ENCODE measurements at regions not wholly inside any gene's neighbourhood (a gene's known extent, or its start where the extent isn't known, plus 50 kb on each side); places are given as distances from the start of the nearest gene placed in this dataset.

DNA sequence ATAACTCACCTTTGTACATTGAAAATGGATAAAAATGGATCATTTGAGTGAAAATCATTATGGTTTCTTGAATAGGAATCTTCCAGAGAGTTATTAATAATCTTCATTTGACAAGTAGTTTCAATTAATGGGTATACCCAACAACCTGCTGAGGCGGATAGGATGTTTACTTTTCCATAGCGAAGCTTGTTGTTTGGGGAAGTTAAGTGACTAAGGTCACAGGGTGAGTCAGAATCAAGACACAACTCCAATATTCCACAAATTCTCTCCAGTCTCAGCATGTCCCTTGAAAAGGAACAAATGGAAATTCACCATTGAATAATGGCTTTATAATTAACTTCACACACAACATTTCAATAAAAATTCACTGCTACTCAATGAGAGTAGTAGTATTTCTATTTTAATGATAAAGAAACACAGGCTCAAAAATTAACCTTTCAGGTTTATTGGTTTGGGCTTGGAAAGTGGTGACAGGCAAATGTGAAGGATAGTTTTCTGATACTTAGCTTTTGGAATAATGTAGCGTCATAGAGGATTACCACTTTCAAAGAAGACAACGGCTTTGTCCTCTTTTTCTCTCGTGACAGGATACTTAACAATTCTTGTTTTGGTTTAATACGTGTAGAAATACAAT, 211.3 kb downstream of the GPD2 start:
- no peak for DNase-seq
- no peak for ATAC-seq

DNA sequence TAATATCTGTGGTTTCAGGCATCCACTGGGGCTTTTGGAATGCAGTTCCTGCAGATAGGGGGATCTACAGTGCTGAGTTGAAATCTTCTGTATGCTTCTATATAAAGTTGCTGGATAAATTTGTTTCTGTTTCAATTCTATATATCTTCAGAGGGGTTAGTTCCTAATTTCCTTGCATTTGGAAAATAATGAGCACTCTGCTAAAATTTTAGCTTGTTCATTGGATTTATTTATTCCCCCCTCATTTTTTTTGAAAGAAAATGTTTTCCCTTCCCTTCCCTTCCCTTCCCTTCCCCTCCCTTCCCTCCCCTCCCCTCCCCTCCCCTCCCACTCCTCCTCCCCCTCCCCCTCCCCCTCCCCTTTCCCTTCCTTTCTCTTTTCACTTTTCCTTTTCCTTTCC, 212.3 kb downstream of the GPD2 start:
- no peak for ATAC-seq
- DNase-seq = no peak

DNA sequence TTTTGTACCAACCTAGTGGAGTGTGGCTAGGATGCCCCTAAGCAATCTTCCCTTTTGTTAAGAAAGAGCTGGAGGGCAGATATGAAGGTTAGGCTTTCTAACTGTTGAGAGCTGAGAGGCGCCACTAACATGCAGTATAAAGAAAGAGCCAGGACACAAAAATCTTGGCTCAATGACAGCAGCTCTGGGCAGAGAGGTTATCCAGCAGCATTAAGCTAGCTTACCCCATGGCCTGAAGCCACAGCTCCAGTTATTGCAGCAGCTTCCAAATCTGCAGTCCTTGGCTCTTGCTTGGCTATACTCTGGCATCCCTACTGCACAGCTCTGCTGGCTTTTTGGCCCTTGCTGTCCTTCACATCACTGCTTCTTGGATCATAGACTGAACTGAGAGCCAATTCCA, 213.4 kb downstream of the GPD2 start:
- ATAC-seq = no peak
- no peak for DNase-seq

DNA sequence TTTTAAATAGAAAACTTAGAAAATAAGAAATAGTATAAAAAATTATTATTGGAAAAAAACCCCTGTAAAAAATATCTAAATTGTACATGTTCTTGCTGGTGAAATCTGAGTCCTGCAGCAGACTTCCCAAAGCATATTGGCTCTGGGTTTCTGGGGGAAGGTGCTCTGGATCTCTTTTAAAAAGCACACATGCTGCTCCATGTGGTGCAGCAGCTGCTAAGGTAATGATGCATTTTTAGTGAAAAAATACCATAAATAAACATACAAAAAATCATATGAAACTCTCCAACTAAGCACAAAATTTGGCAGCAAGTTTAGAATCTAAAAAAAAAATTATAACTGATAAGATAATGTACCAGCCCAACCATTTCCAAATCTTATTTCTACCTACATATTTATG, 216.5 kb downstream of the GPD2 start:
- no peak for ATAC-seq

DNA sequence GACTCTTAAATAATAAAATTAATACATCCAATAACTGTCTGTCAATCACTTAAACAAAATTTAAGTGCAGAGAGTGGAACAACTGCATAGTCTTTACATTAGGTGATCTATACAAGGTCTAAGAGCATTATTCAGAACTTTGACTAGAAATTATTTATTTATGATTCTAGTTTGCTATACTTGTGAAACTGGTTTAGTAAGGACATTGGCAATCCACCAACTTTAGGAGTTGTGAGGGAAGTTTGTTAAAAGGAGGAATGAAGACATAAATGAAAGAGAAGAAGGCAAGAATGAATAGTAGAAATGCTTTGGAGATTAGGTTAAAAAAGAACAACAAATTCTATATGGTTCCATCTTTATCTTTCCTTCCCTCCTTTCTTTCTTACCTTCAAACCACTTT, 217.5 kb downstream of the GPD2 start:
- ATAC-seq (no peak), DNase-seq (no peak)

More for the DNA sequence above, 216.5 kb downstream of the GPD2 start:
- no peak for DNase-seq

DNA sequence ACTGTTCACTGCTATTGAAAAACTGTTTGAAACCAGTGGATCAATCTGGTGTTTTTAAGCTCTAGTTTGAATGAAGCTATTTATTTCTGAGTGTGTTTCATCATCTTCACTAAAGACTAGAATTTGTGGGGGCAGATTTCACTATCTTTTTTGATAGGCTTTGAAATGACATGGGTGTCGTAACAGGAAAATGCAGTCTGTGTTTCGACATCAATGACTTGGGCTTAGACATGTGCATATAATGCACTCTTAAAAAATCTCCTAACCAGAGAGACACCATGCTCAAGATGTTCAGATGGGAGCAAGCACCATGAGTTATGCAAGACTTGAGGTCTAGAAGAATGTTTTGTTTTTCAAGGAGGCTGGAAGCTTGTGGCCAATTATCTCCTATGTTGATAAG, 221.6 kb downstream of the GPD2 start:
- DNase-seq = no peak
- ATAC-seq = no peak

DNA sequence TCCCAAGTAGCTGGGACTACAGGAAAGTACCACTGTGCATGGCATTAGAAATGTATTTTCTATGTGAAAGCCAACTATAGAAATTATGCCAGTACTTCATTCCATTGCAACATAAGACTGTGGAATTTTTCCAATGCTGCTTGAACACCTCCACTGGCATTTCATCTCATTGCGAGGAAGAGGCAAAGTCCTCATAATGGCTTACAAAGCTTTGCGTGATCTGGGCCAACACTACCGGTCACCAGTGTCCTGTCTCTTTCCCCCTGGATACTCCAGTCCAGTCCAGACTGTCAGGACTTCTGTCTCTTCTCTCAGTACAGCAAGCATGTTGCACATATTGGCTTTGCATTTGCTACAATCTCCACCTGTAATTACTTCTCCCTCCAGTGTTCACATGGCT, 223.5 kb downstream of the GPD2 start:
- DNase-seq (no peak), ATAC-seq (no peak)

DNA sequence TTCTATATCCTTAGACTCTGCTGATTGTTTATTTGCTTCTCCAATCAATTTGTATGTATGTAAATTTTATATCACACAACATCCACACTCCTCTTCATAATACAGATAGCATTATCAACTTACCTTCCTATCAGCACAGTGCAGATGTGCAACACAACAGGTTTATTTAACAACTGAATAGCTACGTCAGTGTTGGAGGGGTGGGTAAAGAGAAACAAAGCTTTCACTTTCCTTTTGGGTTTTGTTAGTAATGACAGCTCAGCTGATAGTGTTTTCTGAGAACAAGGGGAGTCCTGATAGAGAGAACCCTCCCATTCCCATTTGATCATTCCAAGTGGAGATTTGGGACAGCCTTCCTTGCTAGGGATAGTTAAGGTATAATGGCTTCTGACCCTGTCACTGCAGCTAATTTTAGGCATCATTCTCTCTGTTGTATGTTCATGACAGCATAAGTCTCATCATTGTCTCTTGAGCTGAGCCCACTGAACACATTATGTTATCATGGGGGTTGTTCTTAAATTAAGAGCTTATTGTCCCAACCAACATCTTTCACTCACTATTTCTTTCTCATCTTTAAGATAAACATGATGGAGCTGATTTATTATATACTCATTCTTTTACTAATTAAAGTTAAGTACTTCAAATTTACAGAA, 227.7 kb downstream of the GPD2 start:
- no peak for DNase-seq
- ATAC-seq = no peak

DNA sequence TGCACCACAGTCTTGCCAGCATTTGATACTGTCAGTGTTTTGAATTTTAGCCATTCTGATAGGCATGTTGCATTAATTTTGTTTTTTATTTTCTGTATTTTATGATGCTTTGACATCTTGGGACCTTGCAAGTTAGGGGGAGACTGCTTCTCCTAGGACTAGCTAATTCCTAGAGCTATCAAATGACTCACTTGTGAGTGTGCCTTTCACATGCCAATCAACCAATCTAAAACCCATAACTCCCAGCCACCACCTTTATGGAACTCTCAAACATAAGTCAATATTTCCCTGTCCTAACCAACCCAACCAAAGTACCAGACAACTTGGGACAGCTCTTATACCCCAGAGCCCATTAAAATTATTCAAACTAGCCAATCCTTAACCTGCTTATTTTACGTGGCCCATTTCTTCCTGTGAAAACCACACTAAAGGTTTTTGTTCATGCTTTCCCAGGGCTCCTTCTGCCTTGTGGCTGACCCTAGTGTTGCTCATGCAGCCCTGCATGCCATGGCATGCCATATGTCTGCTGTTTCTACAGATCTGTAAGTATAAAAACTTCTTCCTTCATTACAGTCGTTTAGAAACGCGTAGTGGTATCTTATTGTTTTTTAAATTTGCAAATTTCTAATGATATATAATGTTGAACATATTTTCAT, 230.1 kb downstream of the GPD2 start:
- DNase-seq = no peak
- no peak for ATAC-seq

DNA sequence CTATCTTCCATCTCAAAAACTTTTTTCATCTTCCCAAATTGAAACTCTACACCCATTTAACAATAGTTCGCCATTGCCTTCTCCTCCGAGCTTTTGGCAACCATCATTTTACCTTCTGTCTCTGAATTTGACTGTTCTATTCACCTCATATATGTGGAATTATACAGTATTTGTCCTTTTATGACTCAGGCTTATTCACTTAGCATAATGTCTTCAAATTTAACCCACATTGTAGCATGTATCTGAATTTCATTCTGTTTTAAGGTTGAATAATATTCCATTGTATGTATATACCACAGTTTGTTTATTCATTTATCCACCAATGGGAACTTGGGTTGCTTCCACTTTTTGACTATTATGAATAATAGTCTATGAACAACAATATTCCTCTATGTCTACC, 233.9 kb downstream of the GPD2 start:
- no peak for ATAC-seq
- no peak for DNase-seq

DNA sequence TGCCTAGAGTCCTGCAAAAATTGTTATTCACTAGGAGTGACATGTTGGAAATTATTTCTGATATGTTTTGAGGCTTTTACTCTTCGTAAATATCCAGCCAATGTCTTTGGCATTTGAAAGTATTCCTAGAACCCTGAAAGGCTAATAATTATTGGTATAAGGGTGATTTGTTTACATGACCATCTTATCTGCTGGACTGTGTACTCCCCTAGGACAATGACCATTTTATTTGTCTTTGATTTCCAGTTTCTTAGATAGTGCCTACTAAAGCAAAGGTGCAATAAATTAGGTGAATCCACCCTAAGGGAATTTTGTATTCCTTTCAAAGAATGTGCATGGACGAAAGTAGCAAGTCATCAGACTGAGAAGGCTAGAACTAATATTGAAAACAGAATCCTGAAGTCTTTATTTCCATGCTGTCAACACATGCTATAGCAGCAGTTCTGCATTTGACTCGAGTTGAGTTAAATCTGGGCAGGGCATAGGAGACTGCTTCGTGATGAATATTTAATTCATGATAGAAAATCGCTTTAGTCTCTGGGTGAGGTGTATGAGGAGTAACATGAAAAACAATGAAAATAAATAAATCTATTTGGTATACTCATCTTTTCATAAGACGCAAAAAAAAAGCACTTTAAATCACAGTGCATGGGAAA, 235.7 kb downstream of the GPD2 start:
- ATAC-seq (no peak), DNase-seq (no peak)

DNA sequence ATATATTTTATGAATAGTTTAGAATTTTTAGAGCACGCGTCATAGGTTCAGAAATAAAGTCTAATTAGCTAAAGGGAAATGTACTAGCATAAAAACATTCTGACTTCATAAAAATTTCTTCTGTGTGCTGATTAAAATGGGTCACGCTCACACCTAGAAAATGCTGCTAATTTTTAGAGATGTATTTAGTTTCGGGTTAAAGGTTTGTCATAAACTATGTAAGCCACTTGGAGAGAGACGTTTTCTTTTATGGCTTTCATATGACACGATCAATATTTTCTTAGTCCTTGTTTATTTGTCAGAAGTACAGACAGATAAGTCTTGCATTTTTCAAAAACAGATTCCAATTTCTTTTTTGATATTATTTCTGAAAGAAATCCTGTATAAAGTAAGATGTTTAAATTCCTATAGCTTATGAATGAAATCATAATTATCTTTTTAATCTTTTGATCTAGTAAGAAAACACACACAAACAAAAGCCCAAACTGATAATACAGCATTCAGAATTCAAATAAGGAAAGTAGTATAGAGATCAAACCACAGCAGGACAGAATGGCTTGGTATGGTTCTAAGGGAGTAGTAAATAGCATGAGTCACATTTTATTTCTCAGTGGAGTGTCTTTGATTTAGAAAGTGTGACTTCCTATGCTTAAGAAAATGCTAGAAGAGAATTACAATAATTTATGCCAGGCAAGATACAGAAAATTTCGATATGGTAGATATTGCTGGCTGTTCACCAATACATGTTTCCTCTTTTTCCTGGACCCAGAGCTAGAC, 236.6 kb downstream of the GPD2 start:
- DNase-seq (no peak), ATAC-seq (no peak)

DNA sequence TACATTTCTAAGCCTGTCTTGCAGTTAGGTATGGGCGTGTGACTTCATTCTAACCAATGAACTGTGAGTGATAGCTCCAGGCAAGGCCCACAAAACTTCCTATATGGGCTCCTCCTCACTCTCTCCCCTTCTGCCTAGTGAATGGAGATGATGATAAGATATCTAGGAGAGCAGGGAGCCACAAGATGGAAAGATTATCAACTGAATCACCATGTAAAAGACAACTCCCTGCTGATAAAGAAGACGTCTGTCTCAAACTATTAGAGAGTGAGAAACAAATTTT, 237.1 kb downstream of the GPD2 start:
- ATAC-seq (no peak), DNase-seq (no peak)

DNA sequence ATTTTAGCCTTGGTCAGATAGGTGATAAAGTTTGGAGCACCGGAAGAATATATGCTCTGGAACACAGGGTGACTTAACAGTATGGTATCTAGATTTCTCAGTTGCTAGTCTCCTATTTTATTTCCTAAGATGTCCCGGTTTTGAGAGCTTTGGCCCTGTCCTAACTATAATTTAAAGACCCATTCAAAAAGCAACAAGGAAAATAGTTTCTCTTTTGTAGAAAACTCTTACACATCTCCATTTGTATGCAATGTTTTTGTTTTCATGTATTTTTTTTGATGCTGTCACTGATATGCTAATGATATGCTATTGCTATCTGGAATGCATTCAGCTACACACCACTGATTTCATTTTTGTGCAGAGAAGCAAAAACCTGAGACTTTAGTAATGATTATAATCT, 237.8 kb downstream of the GPD2 start:
- ATAC-seq (no peak), DNase-seq (no peak)

DNA sequence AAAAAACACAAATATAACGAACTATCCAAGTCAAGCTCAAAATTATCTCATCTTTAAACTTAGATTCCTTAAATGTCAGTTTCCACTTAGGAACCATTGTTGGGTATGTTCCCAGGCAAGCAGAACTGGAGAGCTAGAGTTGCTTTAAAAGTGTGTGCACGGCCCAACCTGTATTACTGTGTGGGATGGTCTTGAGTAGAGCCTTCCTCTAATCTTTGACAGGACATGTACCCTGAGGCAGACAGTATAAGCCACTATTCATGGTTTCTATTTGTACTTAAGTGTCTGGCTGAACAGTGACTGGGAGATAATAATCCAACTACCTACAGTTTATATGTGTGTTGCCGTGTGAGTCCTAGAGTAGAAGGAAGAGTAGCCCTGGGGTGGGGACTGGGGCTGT, 239.7 kb downstream of the GPD2 start:
- ATAC-seq (no peak), DNase-seq (no peak)

DNA sequence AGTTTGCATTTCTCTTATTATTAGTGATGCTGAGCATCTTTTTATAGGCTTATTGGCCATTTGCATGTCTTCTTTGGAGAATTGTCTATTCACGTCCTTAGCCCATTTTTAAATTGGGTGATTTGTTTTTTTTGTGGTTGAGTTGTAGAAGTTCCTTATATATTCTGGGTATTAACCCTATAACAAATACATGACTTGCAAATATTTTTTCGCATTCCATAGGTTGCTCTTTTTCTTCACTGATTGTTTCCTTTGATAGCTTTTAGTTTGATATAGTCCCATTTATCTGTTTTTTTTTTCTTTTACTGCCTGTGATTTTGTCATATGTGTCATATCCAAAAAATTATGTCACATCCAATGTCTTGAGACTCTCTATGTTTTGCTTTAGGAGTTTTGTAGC, 243.6 kb downstream of the GPD2 start:
- DNase-seq (no peak), ATAC-seq (no peak)

DNA sequence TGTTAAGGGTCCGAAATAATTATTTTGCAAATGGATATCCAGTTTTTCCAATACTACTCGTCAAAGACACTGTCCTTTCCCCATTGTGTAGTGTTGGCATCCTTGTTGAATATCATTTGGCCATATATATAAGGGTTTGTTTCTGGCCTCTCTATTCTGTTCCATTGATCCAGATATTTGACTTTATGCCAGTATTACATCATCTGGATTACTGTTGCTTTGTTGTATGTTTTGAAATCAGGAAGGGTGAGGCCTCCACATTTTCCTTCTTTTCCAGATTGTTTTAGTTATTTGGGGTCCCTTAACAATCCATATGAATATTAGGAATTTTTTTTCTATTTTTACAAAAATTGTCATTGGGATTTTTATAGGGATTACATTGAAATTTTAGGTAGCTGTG, 244.1 kb downstream of the GPD2 start:
- ATAC-seq = no peak

DNA sequence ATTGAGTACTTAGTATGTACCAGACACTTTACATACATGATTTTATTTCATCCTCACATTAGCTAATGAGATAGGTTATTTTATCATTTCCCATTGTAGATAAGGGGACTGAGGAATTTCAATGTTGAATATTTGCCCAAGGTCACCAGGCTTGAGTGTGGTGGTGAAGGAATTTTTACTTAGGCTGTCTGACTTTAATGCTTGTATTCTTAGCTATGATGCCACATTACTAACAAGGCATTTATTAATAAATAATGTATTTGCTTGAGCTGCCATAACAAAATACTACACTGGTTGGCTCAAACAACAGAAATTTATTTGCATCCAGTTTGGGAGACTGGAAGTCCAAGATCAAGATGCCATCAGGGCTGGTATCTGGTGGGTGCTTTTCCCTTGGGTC, 250.9 kb downstream of the GPD2 start:
- DNase-seq (no peak), ATAC-seq (no peak)

More for the DNA sequence above, 244.1 kb downstream of the GPD2 start:
- no peak for DNase-seq

DNA sequence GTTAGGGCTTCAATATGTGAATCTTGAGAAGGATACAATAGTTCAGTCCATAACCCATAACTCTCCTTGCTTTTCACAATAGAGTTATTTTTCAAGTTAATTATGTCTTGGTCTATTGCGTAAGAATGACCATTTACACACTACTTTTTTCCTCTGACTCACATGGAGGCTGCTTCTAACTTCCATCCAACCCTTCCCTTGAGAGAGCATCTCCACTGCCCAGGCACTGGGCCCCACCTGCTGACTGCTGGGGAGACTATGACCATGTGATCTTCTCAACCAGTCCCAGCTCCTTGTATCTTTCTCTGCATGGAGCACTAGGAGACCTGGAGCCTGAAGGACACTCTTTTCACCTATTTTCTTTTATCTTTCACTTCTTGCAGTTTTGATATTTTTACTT, 251.5 kb downstream of the GPD2 start:
- DNase-seq (no peak), ATAC-seq (no peak)

DNA sequence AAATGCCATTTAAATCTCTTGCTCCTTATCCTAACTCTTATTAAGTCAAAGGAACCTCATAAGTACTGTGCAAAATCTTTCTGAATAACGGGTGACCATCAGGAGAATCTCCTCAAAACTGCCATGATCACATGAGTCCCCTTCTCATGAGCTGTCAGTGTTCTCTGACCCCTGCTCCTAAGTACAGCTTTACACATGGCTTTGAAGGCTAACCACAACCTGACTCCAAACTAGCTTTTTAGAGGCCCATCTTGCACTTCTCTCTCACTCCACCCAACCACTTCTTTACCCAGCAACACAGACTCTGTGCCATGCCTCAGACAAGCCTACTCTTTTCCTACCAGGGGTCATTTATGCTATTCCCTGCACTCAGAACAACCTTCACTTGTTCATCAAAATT, 253.8 kb downstream of the GPD2 start:
- DNase-seq = no peak
- no peak for ATAC-seq

DNA sequence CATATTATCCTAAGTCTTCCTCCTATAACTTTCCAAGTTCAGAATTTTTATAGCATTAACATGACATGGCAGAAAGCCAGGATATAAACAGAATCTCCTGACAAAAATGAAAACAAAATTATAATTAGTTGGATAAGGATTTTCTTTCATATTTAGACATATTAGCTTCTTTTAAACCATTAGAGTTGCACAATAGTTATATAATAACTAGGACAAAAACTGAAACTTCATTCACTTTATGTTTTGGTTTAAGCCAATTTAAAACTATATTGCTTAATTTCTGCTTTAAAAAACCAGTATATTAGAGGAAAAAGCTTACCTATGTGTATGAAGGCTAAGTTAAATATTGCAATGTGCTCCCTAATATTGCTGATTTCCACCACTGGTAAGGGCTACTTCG, 254.8 kb downstream of the GPD2 start:
- ATAC-seq (no peak), DNase-seq (no peak)

DNA sequence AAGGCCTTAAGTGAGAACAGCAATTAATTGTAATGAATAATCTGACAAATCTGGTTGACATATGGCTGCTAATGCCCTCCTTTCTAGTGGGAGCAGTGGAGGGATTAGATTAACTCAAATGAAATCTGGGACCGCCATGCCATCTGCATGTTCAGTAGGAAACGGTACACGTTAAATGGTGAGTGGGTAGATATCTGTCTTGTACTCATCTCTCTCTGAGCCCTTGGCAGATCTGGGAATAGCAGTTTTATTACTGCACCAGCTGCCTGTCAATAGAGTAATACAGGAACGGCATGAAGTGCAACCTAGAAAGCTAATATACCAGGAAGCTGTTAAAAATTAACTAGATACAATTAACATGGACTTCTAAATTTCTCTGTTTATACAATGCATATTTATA, 258.8 kb downstream of the GPD2 start:
- ATAC-seq = no peak

DNA sequence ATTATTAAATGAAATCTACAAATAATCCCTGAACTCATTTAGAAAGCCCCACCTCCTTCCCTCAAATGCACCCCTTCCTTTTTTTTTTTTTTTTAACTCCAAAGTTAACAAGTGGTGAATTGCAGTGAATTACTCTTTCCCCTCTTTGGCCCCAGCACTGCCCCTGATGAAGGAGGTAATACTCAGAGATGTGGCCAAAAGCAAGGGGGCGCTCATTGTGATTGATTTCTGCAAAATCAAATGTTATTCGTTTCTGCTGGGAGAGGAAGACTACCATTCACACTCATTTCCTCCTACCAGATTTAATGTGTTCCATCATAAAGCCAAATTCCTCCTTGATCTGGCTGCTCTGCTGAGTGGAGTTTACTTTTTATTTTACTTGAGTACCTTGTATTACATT, 259.4 kb downstream of the GPD2 start:
- ATAC-seq (no peak), DNase-seq (no peak)

More for the DNA sequence above, 258.8 kb downstream of the GPD2 start:
- DNase-seq = no peak

Measured in stimulated activated naive CD8-positive, alpha-beta T cell treated with anti-CD3 and anti-CD28 coated beads, Interleukin-15, Interleukin-2, amounts not matched to agents 100 U/mL and 50 U/mL, for 24 hours (primary cell).